Activated T-helper 1 cell treated with anti-CD3 and anti-CD28 coated beads, Interleukin-2, amount 50 U/mL, for 16 hours (primary cell): ENCODE measurements at regions not wholly inside any gene's neighbourhood (a gene's known extent, or its start where the extent isn't known, plus 50 kb on each side); places are given as distances from the start of the nearest gene placed in this dataset.

ENCODE experiments used
- DNase-seq, 2 donors: peaks; one replicate each; pipeline ENCODE4 v3.0.0-alpha.2; 2020; ENCODE audit warnings: low read depth in 1 of 2, low spot score in 1 of 2

DNA sequence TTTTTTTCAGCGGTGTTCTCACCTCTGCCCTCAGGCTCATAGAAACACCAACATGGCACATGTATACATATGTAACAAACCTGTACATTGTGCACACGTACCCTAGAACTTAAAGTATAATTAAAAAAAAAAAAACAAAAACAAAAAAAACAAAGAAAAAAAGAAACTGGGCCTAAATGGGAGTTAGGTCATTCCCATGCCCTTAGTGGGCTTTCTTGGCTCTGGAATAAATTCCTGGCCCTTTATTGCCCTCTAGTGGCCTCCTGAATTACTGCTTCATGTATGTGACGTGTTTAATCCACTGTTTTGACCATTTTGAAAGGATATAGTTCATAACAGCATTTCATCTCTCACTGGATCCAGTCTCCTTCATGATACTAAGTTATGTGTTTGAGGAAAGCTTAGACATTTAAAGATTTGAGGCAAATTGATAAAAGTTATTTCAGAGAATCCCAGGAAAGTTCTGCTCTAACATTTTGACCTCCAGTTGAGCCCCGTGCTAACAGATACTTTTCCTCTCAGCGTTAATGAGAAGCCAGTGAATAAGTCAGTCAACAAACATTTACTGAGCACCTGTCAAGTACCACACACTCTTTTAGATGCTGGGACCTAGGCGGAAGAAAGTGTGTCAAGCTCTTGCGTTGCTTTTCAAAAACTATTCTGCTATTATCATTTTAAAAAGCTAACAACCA lies 54.7 kb upstream of the SYPL1 start:
- DNase-seq, result no peak

DNA sequence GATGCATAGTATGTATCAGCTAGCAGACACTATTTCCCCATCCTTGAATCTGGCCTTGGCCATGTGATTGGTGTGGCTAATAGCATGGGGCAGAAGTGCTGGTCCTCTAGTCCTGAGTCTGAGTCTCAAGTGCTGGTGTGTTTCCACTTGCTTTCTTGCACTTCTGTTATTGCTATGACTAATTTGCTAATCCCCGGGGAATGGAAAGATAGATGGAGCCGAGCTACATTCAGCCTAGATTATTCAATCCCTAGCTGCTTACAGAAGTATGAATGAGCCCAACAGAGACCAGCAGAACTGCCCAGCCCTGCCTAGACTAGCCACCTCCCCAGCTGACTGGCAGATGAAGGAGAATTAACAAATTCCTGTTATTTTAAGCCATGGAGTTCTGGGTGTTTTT lies 53.2 kb upstream of the SYPL1 start:
- DNase-seq, result no peak

DNA sequence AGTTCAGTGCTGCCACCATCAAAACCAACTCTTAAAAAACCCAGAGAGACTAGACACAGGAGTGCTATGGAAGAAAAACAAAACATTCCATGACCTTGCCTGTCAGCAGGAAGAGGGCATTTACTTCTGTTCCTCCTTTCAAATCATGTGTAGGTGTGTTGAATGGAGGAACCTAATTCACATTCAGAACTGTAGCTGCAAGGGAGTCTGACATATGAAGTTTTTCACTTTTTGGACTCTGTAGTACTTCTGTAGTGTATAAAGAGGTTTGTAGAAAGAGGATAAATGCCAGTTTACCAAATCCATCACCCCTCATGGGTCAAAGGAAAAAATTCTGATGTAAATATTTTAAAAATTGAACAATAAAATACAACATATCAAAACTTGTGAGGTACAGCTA lies 51.1 kb upstream of the SYPL1 start:
- DNase-seq, result no peak
